ENCODE measurements at regions not wholly inside any gene's neighbourhood (a gene's known extent, or its start where the extent isn't known, plus 50 kb on each side); places are given as distances from the start of the nearest gene placed in this dataset.

- DNase-seq (ENCODE audit: low read depth), result no peak
Observed at GRCh38 chr5:158297002-158297527, 438.1 kb upstream of the CLINT1 start.

- no peak for DNase-seq (ENCODE audit: low read depth)
Observed at GRCh38 chr5:158294701-158295100, 435.8 kb upstream of the CLINT1 start.

GRCh38 chr5:158292981-158293380, 434.0 kb upstream of the CLINT1 start:
- DNase-seq (ENCODE audit: low read depth), result no peak

- no peak for DNase-seq (ENCODE audit: low read depth)
Observed at GRCh38 chr5:158289967-158290366, 431.0 kb upstream of the CLINT1 start.

- no peak for DNase-seq (ENCODE audit: low read depth)
Observed at GRCh38 chr5:158288272-158288657, 429.3 kb upstream of the CLINT1 start.

- no peak for DNase-seq (ENCODE audit: low read depth)
Observed at GRCh38 chr5:158287643-158288271, 428.8 kb upstream of the CLINT1 start.

- DNase-seq (ENCODE audit: low read depth), result no peak
Observed at GRCh38 chr5:158286827-158287226, 427.9 kb upstream of the CLINT1 start.

- DNase-seq (ENCODE audit: low read depth), result no peak
Observed at GRCh38 chr5:158285698-158286097, 426.8 kb upstream of the CLINT1 start.

- no peak for DNase-seq (ENCODE audit: low read depth)
Observed at GRCh38 chr5:158284242-158284641, 425.3 kb upstream of the CLINT1 start.

GRCh38 chr5:158283397-158283796, 424.5 kb upstream of the CLINT1 start:
- DNase-seq (ENCODE audit: low read depth), result no peak

- DNase-seq (ENCODE audit: low read depth), result no peak
Observed at GRCh38 chr5:158278216-158278925, 419.4 kb upstream of the CLINT1 start.

- DNase-seq (ENCODE audit: low read depth), result no peak
Observed at GRCh38 chr5:158277276-158277675, 418.3 kb upstream of the CLINT1 start.

- DNase-seq (ENCODE audit: low read depth), result no peak
Observed at GRCh38 chr5:158276692-158277091, 417.7 kb upstream of the CLINT1 start.

GRCh38 chr5:158275511-158275910, 416.6 kb upstream of the CLINT1 start:
- no peak for DNase-seq (ENCODE audit: low read depth)

GRCh38 chr5:158273035-158273434, 414.1 kb upstream of the CLINT1 start:
- no peak for DNase-seq (ENCODE audit: low read depth)

- DNase-seq (ENCODE audit: low read depth), result no peak
Observed at GRCh38 chr5:158272409-158272808, 413.5 kb upstream of the CLINT1 start.

- DNase-seq (ENCODE audit: low read depth), result no peak
Observed at GRCh38 chr5:158270996-158271554, 412.1 kb upstream of the CLINT1 start.

- DNase-seq (ENCODE audit: low read depth), result no peak
Observed at GRCh38 chr5:158268286-158268685, 409.3 kb upstream of the CLINT1 start.

GRCh38 chr5:158267228-158267627, 408.3 kb upstream of the CLINT1 start:
- DNase-seq (ENCODE audit: low read depth), result no peak

GRCh38 chr5:158265931-158266700, 407.2 kb upstream of the CLINT1 start:
- DNase-seq (ENCODE audit: low read depth), result no peak

- DNase-seq (ENCODE audit: low read depth), result no peak
Observed at GRCh38 chr5:158265346-158265745, 406.4 kb upstream of the CLINT1 start.

GRCh38 chr5:158264264-158264663, 405.3 kb upstream of the CLINT1 start:
- no peak for DNase-seq (ENCODE audit: low read depth)

Measured in activated T-cell treated with anti-CD3 and anti-CD28 coated beads for 48 hours (primary cell).